ENCODE measurements at regions not wholly inside any gene's neighbourhood (a gene's known extent, or its start where the extent isn't known, plus 50 kb on each side); places are given as distances from the start of the nearest gene placed in this dataset.

DNA sequence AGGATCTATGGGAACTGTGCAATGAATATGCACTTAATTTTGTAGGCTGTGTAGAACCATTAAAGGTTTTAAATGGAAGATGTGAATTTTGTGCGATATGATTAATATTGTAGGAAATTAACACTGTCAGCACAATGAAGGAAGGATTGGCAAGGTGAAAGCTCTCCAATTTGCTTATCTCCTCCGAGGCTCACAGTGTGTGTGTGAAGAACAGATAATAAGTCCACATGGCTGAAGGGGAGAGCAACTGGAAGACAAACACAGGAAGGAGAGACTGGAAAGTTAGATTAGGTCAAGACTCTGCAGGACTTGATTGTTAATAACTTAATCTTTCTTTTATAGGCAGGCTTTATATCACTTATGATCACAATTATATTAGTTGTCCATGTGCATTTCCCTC lies 269.7 kb upstream of the VRK2 start:
- no peak overlapping the region for H3K18ac ChIP-seq (ENCODE audit: low read length)
- H3K27me3 ChIP-seq (ENCODE audit: insufficient read depth, low read length), result no peaks in the 10 kb centered on the region
- no peaks in the 10 kb centered on the region for H3K79me2 ChIP-seq (ENCODE audit: control insufficient read depth, insufficient read depth, low read length, poor library complexity)
- DNase-seq, result no peak
- H3K9me3 ChIP-seq (ENCODE audit: insufficient read depth, low read depth, low read length), result no peaks in the 10 kb centered on the region
- no peaks in the 10 kb centered on the region for H3K79me1 ChIP-seq (ENCODE audit: low read length)
- H3K4me1 ChIP-seq (ENCODE audit: control insufficient read depth in 1 of 2, insufficient read depth in 2 of 2, low read length in 2 of 2), result no peaks in the 10 kb centered on the region
- no peak overlapping the region for H3K27ac ChIP-seq (ENCODE audit: low read depth, low read length)
- no peak overlapping the region for H2BK12ac ChIP-seq (ENCODE audit: low read length)
- no peak overlapping the region for H4K12ac ChIP-seq (ENCODE audit: low read depth, low read length)
- H2BK120ac ChIP-seq (ENCODE audit: insufficient read depth, low read length, poor library complexity), result no peak overlapping the region
- no peak overlapping the region for H3K23ac ChIP-seq (ENCODE audit: low read length)
- H2BK5ac ChIP-seq (ENCODE audit: low read depth, low read length, poor library complexity), result no peak overlapping the region
- H2AFZ ChIP-seq (ENCODE audit: insufficient read depth, low read length, poor library complexity), result no peak overlapping the region
- no peak overlapping the region for H3K4me2 ChIP-seq (ENCODE audit: low read length)
- no peaks in the 10 kb centered on the region for H3K36me3 ChIP-seq (ENCODE audit: control insufficient read depth in 1 of 2, insufficient read depth in 2 of 2, low read length in 2 of 2)
- no peak overlapping the region for H3K14ac ChIP-seq (ENCODE audit: low read length)
- H3K4me3 ChIP-seq (ENCODE audit: low read depth, low read length), result no peak overlapping the region
- H2AK5ac ChIP-seq (ENCODE audit: low read length), result no peak overlapping the region
- WGBS (ENCODE audit: extremely low coverage, insufficient coverage, insufficient read length), result 100% methylated on average over 1 of the region's 2 CpGs
- no peak overlapping the region for H4K8ac ChIP-seq (ENCODE audit: low read depth, low read length)
- H4K91ac ChIP-seq (ENCODE audit: low read depth, low read length), result no peak overlapping the region
- no peak overlapping the region for H3K9ac ChIP-seq (ENCODE audit: low read length)
- H3K4ac ChIP-seq (ENCODE audit: low read depth, low read length), result no peak overlapping the region

DNA sequence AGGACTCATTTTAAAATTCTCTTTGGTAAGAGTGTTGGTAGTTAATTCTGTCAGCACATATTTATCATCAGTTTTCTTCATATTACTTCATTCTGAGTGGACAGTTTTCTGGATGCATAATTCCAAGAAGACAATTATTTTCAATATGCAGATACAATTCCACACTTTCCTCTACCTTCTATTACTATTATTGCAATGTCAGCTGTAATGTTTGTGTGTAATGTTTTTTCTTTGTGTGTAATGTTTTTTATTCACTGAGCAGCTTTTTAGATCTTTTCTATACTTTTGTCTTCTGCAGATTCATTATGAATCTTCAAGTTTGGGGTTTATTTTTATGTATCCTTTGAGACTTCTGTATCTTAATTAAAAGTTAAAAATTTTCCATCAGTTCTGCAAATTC lies 264.0 kb upstream of the VRK2 start:
- Histone ChIP-seq H4K8ac (ENCODE audit: low read depth, low read length) (no peak overlapping the region), H2AK5ac (ENCODE audit: low read length) (no peak overlapping the region), H3K4me1 (ENCODE audit: control insufficient read depth in 1 of 2, insufficient read depth in 2 of 2, low read length in 2 of 2) (no peaks in the 10 kb centered on the region), H3K79me2 (ENCODE audit: control insufficient read depth, insufficient read depth, low read length, poor library complexity) (no peaks in the 10 kb centered on the region), H2BK5ac (ENCODE audit: low read depth, low read length, poor library complexity) (no peak overlapping the region), H3K9ac (ENCODE audit: low read length) (no peak overlapping the region), H3K9me3 (ENCODE audit: insufficient read depth, low read depth, low read length) (no peaks in the 10 kb centered on the region), H3K14ac (ENCODE audit: low read length) (no peak overlapping the region), H3K36me3 (ENCODE audit: control insufficient read depth in 1 of 2, insufficient read depth in 2 of 2, low read length in 2 of 2) (no peaks in the 10 kb centered on the region), H3K4ac (ENCODE audit: low read depth, low read length) (no peak overlapping the region), H3K27ac (ENCODE audit: low read depth, low read length) (no peak overlapping the region), H2AFZ (ENCODE audit: insufficient read depth, low read length, poor library complexity) (no peak overlapping the region), H4K91ac (ENCODE audit: low read depth, low read length) (no peak overlapping the region), H2BK12ac (ENCODE audit: low read length) (no peak overlapping the region), H3K4me2 (ENCODE audit: low read length) (no peak overlapping the region), H2BK120ac (ENCODE audit: insufficient read depth, low read length, poor library complexity) (no peak overlapping the region), H3K23ac (ENCODE audit: low read length) (no peak overlapping the region), H3K27me3 (ENCODE audit: insufficient read depth, low read length) (no peaks in the 10 kb centered on the region), H3K79me1 (ENCODE audit: low read length) (no peaks in the 10 kb centered on the region), H3K18ac (ENCODE audit: low read length) (no peak overlapping the region), H3K4me3 (ENCODE audit: low read depth, low read length) (no peak overlapping the region), H4K12ac (ENCODE audit: low read depth, low read length) (no peak overlapping the region)
- no peak for DNase-seq

DNA sequence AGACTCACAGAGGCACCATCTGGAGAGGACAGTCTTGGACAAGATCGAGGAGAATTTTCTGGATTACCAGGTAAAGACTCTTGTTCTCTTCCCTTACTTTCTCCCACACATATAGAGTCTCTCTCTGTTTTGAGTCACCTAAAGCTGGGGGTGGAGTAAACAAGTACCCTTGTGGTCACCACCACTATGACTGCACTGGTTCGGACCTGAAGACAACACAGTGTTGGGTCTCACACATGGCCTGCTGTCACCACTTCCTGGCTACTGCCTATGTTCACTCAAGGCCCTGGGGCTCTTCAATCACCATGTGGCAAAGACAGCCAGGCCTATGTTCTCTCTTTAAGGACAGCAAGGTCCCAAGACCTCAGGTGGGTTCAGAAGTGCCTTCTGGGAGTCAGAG lies 253.3 kb upstream of the VRK2 start:
- Histone ChIP-seq H4K12ac (ENCODE audit: low read depth, low read length) (no peak overlapping the region), H3K9me3 (ENCODE audit: insufficient read depth, low read depth, low read length) (peaks cover 4% of the 10 kb centered on the region), H3K4me3 (ENCODE audit: low read depth, low read length) (no peak overlapping the region), H3K36me3 (ENCODE audit: control insufficient read depth in 1 of 2, insufficient read depth in 2 of 2, low read length in 2 of 2) (no peaks in the 10 kb centered on the region), H2AFZ (ENCODE audit: insufficient read depth, low read length, poor library complexity) (no peak overlapping the region), H3K27me3 (ENCODE audit: insufficient read depth, low read length) (no peaks in the 10 kb centered on the region), H2BK120ac (ENCODE audit: insufficient read depth, low read length, poor library complexity) (no peak overlapping the region), H3K23ac (ENCODE audit: low read length) (no peak overlapping the region), H2BK5ac (ENCODE audit: low read depth, low read length, poor library complexity) (no peak overlapping the region), H4K8ac (ENCODE audit: low read depth, low read length) (no peak overlapping the region), H3K4ac (ENCODE audit: low read depth, low read length) (no peak overlapping the region), H3K79me2 (ENCODE audit: control insufficient read depth, insufficient read depth, low read length, poor library complexity) (no peaks in the 10 kb centered on the region), H3K27ac (ENCODE audit: low read depth, low read length) (no peak overlapping the region), H3K18ac (ENCODE audit: low read length) (no peak overlapping the region), H3K79me1 (ENCODE audit: low read length) (no peaks in the 10 kb centered on the region), H3K14ac (ENCODE audit: low read length) (no peak overlapping the region), H2BK12ac (ENCODE audit: low read length) (no peak overlapping the region), H3K4me2 (ENCODE audit: low read length) (no peak overlapping the region), H3K4me1 (ENCODE audit: control insufficient read depth in 1 of 2, insufficient read depth in 2 of 2, low read length in 2 of 2) (no peaks in the 10 kb centered on the region), H3K9ac (ENCODE audit: low read length) (no peak overlapping the region), H4K91ac (ENCODE audit: low read depth, low read length) (no peak overlapping the region), H2AK5ac (ENCODE audit: low read length) (no peak overlapping the region)
- WGBS (ENCODE audit: extremely low coverage, insufficient coverage, insufficient read length), result no CpG with 5 or more reads among the region's 2 CpGs
- no peak for DNase-seq

DNA sequence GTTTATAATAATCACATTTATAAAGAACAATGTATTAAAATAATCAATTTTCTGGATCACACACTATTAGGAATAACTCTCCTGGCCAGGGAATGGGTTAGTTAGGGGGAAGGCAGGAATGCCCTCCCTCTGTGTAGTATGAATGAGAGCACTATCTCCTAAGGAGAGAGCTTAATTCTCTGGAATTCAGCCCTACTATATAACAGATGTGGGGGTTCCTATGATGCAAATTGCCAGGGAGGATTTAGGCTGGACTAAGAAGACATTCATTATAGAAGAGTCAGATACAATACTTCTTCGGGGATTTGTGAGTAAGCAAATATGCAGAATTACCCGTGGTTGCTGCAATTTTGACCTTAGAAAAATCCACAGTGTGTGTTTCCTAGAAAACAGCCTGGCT lies 250.1 kb upstream of the VRK2 start:
- no peak overlapping the region for H3K4ac ChIP-seq (ENCODE audit: low read depth, low read length)
- no peaks in the 10 kb centered on the region for H3K79me2 ChIP-seq (ENCODE audit: control insufficient read depth, insufficient read depth, low read length, poor library complexity)
- no peak overlapping the region for H3K27ac ChIP-seq (ENCODE audit: low read depth, low read length)
- no peak overlapping the region for H3K9ac ChIP-seq (ENCODE audit: low read length)
- no peak overlapping the region for H3K4me2 ChIP-seq (ENCODE audit: low read length)
- H3K4me3 ChIP-seq (ENCODE audit: low read depth, low read length), result no peak overlapping the region
- H3K23ac ChIP-seq (ENCODE audit: low read length), result no peak overlapping the region
- H3K14ac ChIP-seq (ENCODE audit: low read length), result no peak overlapping the region
- no CpG with 5 or more reads among the region's 2 CpGs for WGBS (ENCODE audit: extremely low coverage, insufficient coverage, insufficient read length)
- no peaks in the 10 kb centered on the region for H3K79me1 ChIP-seq (ENCODE audit: low read length)
- no peak for DNase-seq
- H3K18ac ChIP-seq (ENCODE audit: low read length), result no peak overlapping the region
- no peak overlapping the region for H4K12ac ChIP-seq (ENCODE audit: low read depth, low read length)
- peaks cover 4% of the 10 kb centered on the region for H3K9me3 ChIP-seq (ENCODE audit: insufficient read depth, low read depth, low read length)
- no peaks in the 10 kb centered on the region for H3K27me3 ChIP-seq (ENCODE audit: insufficient read depth, low read length)
- no peak overlapping the region for H2BK5ac ChIP-seq (ENCODE audit: low read depth, low read length, poor library complexity)
- H3K4me1 ChIP-seq (ENCODE audit: control insufficient read depth in 1 of 2, insufficient read depth in 2 of 2, low read length in 2 of 2), result no peaks in the 10 kb centered on the region
- no peak overlapping the region for H2AFZ ChIP-seq (ENCODE audit: insufficient read depth, low read length, poor library complexity)
- no peak overlapping the region for H2BK120ac ChIP-seq (ENCODE audit: insufficient read depth, low read length, poor library complexity)
- no peak overlapping the region for H2BK12ac ChIP-seq (ENCODE audit: low read length)
- H4K8ac ChIP-seq (ENCODE audit: low read depth, low read length), result no peak overlapping the region
- H4K91ac ChIP-seq (ENCODE audit: low read depth, low read length), result no peak overlapping the region
- no peaks in the 10 kb centered on the region for H3K36me3 ChIP-seq (ENCODE audit: control insufficient read depth in 1 of 2, insufficient read depth in 2 of 2, low read length in 2 of 2)
- no peak overlapping the region for H2AK5ac ChIP-seq (ENCODE audit: low read length)

DNA sequence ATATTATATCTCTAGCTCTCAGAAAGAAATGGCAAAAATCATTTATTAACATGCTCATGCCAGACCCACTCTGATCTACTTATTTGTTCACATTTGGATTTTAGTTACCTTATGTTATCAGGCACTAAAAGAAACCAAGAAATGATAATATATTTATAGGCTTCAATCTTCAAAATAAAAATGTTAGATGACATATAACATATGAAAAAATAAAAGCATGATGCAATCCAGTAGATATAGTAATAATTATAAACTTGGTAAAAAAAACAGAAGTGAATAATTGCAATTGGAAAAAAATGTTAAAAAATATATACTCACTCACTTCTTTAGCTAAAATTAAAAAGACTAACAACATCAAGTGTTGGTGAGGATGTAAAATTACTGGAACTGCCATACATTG lies 248.3 kb upstream of the VRK2 start:
- no peak for DNase-seq

More for the DNA sequence above, 248.3 kb upstream of the VRK2 start:
- Histone ChIP-seq H3K4me3 (ENCODE audit: low read depth, low read length) (no peak overlapping the region), H3K14ac (ENCODE audit: low read length) (no peak overlapping the region), H3K4me1 (ENCODE audit: control insufficient read depth in 1 of 2, insufficient read depth in 2 of 2, low read length in 2 of 2) (no peaks in the 10 kb centered on the region), H3K18ac (ENCODE audit: low read length) (no peak overlapping the region), H3K27ac (ENCODE audit: low read depth, low read length) (no peak overlapping the region), H3K9me3 (ENCODE audit: insufficient read depth, low read depth, low read length) (peaks cover 3% of the 10 kb centered on the region), H3K4ac (ENCODE audit: low read depth, low read length) (no peak overlapping the region), H2BK12ac (ENCODE audit: low read length) (no peak overlapping the region), H4K91ac (ENCODE audit: low read depth, low read length) (no peak overlapping the region), H3K36me3 (ENCODE audit: control insufficient read depth in 1 of 2, insufficient read depth in 2 of 2, low read length in 2 of 2) (no peaks in the 10 kb centered on the region), H4K8ac (ENCODE audit: low read depth, low read length) (no peak overlapping the region), H4K12ac (ENCODE audit: low read depth, low read length) (no peak overlapping the region), H2AK5ac (ENCODE audit: low read length) (no peak overlapping the region), H2BK5ac (ENCODE audit: low read depth, low read length, poor library complexity) (no peak overlapping the region), H2BK120ac (ENCODE audit: insufficient read depth, low read length, poor library complexity) (no peak overlapping the region), H3K27me3 (ENCODE audit: insufficient read depth, low read length) (no peaks in the 10 kb centered on the region), H3K9ac (ENCODE audit: low read length) (no peak overlapping the region), H3K23ac (ENCODE audit: low read length) (no peak overlapping the region), H3K4me2 (ENCODE audit: low read length) (no peak overlapping the region), H2AFZ (ENCODE audit: insufficient read depth, low read length, poor library complexity) (no peak overlapping the region), H3K79me2 (ENCODE audit: control insufficient read depth, insufficient read depth, low read length, poor library complexity) (no peaks in the 10 kb centered on the region), H3K79me1 (ENCODE audit: low read length) (no peaks in the 10 kb centered on the region)
